HepG2 (cell line): ENCODE measurements at regions not wholly inside any gene's neighbourhood (a gene's known extent, or its start where the extent isn't known, plus 50 kb on each side); places are given as distances from the start of the nearest gene placed in this dataset.

Experiments used
- FOXM1 ChIP-seq: sonication (generic); formaldehyde crosslinking; IDR thresholded peaks from 2 replicates; pipeline ENCODE4 v1.5.0; 2020; ENCODE audit warnings: missing genetic modification reagents
- GATA4 ChIP-seq: sonication (generic); IDR thresholded peaks from 2 replicates; pipeline ENCODE4 v1.6.1; 2016; ENCODE audit warnings: antibody characterized with exemption, low read depth, borderline replicate concordance
- JUN ChIP-seq: sonication (generic); formaldehyde crosslinking; IDR thresholded peaks from 2 replicates; pipeline ENCODE4 v1.4.0; 2020; ENCODE audit warnings: mild to moderate bottlenecking, missing genetic modification reagents
- MTA3 ChIP-seq: sonication (generic); formaldehyde crosslinking; IDR thresholded peaks from 2 replicates; pipeline ENCODE4 v1.4.0; 2020; ENCODE audit warnings: missing genetic modification reagents
- SMC3 ChIP-seq: IDR thresholded peaks from 2 replicates; pipeline ENCODE4 v1.6.1; 2011; ENCODE audit warnings: low read length, improper control_type of control experiment
- YEATS2 ChIP-seq: sonication (generic); formaldehyde crosslinking; IDR thresholded peaks from 2 replicates; pipeline ENCODE4 v1.4.0; 2020; ENCODE audit warnings: missing genetic modification reagents, borderline replicate concordance
- ZNF431 ChIP-seq: sonication (generic); formaldehyde crosslinking; IDR thresholded peaks from 2 replicates; pipeline ENCODE4 v1.9.0; 2022; ENCODE audit warnings: missing genetic modification reagents, low read depth, mild to moderate bottlenecking, borderline replicate concordance
- TF ChIP-seq, protein P1 (sequence below): sonication (generic); formaldehyde crosslinking; IDR thresholded peaks from 2 replicates; pipeline ENCODE4 v1.4.0; 2020; ENCODE audit warnings: missing genetic modification reagents
- TF ChIP-seq, protein P2 (sequence below): sonication (generic); formaldehyde crosslinking; IDR thresholded peaks from 2 replicates; pipeline ENCODE4 v1.8.0; 2022; ENCODE audit warnings: low read depth, missing genetic modification reagents
- TF ChIP-seq, protein P3 (sequence below): fragments of 450-650 bp; IDR thresholded peaks from 2 replicates; pipeline ENCODE4 v1.6.1; 2017
- TF ChIP-seq, protein P4 (sequence below): sonication (generic); formaldehyde crosslinking; IDR thresholded peaks from 2 replicates; pipeline ENCODE4 v1.8.1; 2022; ENCODE audit warnings: low read depth, mild to moderate bottlenecking, missing genetic modification reagents
- TF ChIP-seq, protein P5 (sequence below): sonication (generic); formaldehyde crosslinking; IDR thresholded peaks from 2 replicates; pipeline ENCODE4 v1.4.0; 2020; ENCODE audit warnings: missing genetic modification reagents
- TF ChIP-seq, protein P6 (sequence below): sonication (generic); formaldehyde crosslinking; IDR thresholded peaks from 2 replicates; pipeline ENCODE4 v1.9.0; 2021; ENCODE audit warnings: missing genetic modification reagents, borderline replicate concordance

DNA sequence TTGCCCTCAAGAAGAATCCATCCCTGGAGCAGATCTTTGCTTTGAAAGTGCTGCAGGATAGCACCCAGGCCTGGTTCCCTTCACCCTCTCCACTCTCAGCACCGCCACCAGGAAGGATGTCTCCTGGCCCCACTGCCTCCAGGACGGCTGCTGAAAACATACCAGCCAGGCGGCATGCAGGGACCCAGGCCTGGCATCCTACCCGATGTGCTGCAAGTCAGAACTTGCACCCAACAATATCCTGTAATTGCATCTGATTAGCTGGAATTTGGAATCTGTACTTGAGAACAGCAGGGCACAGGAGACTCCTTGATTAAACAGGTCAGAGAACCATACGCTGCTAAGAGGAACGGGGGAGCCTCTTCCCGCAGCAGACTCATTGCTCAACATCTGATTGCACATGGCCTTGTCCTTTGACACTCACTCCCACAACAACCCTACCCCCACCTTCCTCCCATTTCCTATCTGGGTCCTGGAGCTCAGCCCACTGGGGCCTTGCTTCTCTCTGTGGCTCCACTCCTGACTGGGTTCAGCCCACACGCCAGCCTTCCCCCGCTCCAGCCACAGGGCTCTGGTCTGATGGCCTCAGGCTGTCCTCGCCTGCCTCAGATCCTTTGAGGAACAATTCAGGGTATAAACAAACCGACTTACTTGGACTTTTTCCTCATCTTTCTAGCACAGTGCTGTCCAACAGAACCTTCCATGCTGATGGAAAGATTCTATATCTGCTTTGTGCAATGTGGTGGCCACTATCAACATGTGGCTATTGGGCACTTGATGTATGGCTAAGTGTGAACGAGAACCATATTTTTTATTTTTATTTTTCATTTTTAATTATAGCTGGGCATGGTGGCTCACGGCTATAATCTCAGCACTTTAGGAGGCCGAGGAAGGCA lies 78.0 kb downstream of the FGD2 start (continued):
- TF ChIP-seq, protein P1, sequence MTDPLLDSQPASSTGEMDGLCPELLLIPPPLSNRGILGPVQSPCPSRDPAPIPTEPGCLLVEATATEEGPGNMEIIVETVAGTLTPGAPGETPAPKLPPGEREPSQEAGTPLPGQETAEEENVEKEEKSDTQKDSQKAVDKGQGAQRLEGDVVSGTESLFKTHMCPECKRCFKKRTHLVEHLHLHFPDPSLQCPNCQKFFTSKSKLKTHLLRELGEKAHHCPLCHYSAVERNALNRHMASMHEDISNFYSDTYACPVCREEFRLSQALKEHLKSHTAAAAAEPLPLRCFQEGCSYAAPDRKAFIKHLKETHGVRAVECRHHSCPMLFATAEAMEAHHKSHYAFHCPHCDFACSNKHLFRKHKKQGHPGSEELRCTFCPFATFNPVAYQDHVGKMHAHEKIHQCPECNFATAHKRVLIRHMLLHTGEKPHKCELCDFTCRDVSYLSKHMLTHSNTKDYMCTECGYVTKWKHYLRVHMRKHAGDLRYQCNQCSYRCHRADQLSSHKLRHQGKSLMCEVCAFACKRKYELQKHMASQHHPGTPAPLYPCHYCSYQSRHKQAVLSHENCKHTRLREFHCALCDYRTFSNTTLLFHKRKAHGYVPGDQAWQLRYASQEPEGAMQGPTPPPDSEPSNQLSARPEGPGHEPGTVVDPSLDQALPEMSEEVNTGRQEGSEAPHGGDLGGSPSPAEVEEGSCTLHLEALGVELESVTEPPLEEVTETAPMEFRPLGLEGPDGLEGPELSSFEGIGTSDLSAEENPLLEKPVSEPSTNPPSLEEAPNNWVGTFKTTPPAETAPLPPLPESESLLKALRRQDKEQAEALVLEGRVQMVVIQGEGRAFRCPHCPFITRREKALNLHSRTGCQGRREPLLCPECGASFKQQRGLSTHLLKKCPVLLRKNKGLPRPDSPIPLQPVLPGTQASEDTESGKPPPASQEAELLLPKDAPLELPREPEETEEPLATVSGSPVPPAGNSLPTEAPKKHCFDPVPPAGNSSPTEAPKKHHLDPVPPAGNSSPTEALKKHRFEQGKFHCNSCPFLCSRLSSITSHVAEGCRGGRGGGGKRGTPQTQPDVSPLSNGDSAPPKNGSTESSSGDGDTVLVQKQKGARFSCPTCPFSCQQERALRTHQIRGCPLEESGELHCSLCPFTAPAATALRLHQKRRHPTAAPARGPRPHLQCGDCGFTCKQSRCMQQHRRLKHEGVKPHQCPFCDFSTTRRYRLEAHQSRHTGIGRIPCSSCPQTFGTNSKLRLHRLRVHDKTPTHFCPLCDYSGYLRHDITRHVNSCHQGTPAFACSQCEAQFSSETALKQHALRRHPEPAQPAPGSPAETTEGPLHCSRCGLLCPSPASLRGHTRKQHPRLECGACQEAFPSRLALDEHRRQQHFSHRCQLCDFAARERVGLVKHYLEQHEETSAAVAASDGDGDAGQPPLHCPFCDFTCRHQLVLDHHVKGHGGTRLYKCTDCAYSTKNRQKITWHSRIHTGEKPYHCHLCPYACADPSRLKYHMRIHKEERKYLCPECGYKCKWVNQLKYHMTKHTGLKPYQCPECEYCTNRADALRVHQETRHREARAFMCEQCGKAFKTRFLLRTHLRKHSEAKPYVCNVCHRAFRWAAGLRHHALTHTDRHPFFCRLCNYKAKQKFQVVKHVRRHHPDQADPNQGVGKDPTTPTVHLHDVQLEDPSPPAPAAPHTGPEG (CRISPR knock-in tag): no peak
- peak; percentile 91; the same call in 1 of the 2 replicates for TF ChIP-seq GATA4
- no peak for TF ChIP-seq MTA3 (CRISPR knock-in tag)
- TF ChIP-seq FOXM1 (CRISPR knock-in tag): no peak
- TF ChIP-seq, protein P2, sequence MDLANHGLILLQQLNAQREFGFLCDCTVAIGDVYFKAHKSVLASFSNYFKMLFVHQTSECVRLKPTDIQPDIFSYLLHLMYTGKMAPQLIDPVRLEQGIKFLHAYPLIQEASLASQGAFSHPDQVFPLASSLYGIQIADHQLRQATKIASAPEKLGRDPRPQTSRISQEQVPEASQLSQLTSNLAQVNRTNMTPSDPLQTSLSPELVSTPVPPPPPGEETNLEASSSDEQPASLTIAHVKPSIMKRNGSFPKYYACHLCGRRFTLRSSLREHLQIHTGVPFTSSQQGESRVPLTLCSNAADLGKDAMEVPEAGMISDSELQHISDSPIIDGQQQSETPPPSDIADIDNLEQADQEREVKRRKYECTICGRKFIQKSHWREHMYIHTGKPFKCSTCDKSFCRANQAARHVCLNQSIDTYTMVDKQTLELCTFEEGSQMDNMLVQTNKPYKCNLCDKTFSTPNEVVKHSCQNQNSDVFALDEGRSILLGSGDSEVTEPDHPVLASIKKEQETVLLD (CRISPR knock-in tag): no peak
- TF ChIP-seq, protein P3, sequence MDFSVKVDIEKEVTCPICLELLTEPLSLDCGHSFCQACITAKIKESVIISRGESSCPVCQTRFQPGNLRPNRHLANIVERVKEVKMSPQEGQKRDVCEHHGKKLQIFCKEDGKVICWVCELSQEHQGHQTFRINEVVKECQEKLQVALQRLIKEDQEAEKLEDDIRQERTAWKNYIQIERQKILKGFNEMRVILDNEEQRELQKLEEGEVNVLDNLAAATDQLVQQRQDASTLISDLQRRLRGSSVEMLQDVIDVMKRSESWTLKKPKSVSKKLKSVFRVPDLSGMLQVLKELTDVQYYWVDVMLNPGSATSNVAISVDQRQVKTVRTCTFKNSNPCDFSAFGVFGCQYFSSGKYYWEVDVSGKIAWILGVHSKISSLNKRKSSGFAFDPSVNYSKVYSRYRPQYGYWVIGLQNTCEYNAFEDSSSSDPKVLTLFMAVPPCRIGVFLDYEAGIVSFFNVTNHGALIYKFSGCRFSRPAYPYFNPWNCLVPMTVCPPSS: no peak
- peak; percentile 98 for TF ChIP-seq ZNF431
- TF ChIP-seq, protein P4, sequence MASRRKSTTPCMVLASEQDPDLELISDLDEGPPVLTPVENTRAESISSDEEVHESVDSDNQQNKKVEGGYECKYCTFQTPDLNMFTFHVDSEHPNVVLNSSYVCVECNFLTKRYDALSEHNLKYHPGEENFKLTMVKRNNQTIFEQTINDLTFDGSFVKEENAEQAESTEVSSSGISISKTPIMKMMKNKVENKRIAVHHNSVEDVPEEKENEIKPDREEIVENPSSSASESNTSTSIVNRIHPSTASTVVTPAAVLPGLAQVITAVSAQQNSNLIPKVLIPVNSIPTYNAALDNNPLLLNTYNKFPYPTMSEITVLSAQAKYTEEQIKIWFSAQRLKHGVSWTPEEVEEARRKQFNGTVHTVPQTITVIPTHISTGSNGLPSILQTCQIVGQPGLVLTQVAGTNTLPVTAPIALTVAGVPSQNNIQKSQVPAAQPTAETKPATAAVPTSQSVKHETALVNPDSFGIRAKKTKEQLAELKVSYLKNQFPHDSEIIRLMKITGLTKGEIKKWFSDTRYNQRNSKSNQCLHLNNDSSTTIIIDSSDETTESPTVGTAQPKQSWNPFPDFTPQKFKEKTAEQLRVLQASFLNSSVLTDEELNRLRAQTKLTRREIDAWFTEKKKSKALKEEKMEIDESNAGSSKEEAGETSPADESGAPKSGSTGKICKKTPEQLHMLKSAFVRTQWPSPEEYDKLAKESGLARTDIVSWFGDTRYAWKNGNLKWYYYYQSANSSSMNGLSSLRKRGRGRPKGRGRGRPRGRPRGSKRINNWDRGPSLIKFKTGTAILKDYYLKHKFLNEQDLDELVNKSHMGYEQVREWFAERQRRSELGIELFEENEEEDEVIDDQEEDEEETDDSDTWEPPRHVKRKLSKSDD (CRISPR knock-in tag): peak; percentile 95
- peak; percentile 90 for TF ChIP-seq JUN (CRISPR knock-in tag)
- peak; percentile 65 for TF ChIP-seq SMC3
- TF ChIP-seq, protein P5, sequence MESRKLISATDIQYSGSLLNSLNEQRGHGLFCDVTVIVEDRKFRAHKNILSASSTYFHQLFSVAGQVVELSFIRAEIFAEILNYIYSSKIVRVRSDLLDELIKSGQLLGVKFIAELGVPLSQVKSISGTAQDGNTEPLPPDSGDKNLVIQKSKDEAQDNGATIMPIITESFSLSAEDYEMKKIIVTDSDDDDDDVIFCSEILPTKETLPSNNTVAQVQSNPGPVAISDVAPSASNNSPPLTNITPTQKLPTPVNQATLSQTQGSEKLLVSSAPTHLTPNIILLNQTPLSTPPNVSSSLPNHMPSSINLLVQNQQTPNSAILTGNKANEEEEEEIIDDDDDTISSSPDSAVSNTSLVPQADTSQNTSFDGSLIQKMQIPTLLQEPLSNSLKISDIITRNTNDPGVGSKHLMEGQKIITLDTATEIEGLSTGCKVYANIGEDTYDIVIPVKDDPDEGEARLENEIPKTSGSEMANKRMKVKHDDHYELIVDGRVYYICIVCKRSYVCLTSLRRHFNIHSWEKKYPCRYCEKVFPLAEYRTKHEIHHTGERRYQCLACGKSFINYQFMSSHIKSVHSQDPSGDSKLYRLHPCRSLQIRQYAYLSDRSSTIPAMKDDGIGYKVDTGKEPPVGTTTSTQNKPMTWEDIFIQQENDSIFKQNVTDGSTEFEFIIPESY (CRISPR knock-in tag): peak; percentile 90
- TF ChIP-seq, protein P6, sequence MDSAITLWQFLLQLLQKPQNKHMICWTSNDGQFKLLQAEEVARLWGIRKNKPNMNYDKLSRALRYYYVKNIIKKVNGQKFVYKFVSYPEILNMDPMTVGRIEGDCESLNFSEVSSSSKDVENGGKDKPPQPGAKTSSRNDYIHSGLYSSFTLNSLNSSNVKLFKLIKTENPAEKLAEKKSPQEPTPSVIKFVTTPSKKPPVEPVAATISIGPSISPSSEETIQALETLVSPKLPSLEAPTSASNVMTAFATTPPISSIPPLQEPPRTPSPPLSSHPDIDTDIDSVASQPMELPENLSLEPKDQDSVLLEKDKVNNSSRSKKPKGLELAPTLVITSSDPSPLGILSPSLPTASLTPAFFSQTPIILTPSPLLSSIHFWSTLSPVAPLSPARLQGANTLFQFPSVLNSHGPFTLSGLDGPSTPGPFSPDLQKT (CRISPR knock-in tag): no peak
- peak; percentile 81 for TF ChIP-seq YEATS2 (CRISPR knock-in tag)
